Parathyroid adenoma (tissue), 2 donors: ENCODE measurements at regions not wholly inside any gene's neighbourhood (a gene's known extent, or its start where the extent isn't known, plus 50 kb on each side); places are given as distances from the start of the nearest gene placed in this dataset.

Experiments used
- H2AFZ ChIP-seq: fragments of 300-600 bp; sonication (generic); one replicate; pipeline ENCODE4 v1.7.0; 2017; ENCODE audit warnings: antibody characterized with exemption, mild to moderate bottlenecking
- H3K27ac ChIP-seq: fragments of 300-600 bp; sonication (generic); one replicate; pipeline ENCODE4 v1.7.0; 2017
- H3K27me3 ChIP-seq: fragments of 300-600 bp; sonication (generic); one replicate; pipeline ENCODE4 v1.7.0; 2017; ENCODE audit warnings: low read length; ENCODE audit not compliant: control insufficient read depth, insufficient read depth
- H3K36me3 ChIP-seq: fragments of 300-600 bp; sonication (generic); one replicate; pipeline ENCODE4 v1.7.0; 2017; ENCODE audit warnings: low read length; ENCODE audit not compliant: control insufficient read depth, insufficient read depth
- H3K4me1 ChIP-seq: fragments of 300-600 bp; sonication (generic); one replicate; pipeline ENCODE4 v1.7.0; 2017; ENCODE audit warnings: control low read depth
- H3K4me2 ChIP-seq: fragments of 300-600 bp; sonication (generic); one replicate; pipeline ENCODE4 v1.7.0; 2017; ENCODE audit warnings: low read length
- H3K4me3 ChIP-seq: fragments of 300-600 bp; sonication (generic); one replicate; pipeline ENCODE4 v1.7.0; 2017; ENCODE audit warnings: low read depth, low read length
- H3K79me2 ChIP-seq: fragments of 300-600 bp; sonication (generic); one replicate; pipeline ENCODE4 v1.7.0; 2017; ENCODE audit warnings: control low read depth
- H3K9ac ChIP-seq: fragments of 300-600 bp; sonication (generic); one replicate; pipeline ENCODE4 v1.7.0; 2017; ENCODE audit warnings: mild to moderate bottlenecking
- H3K9me3 ChIP-seq: fragments of 300-600 bp; sonication (generic); one replicate; pipeline ENCODE4 v1.7.0; 2017; ENCODE audit warnings: low read length; ENCODE audit not compliant: control insufficient read depth
- CTCF ChIP-seq: fragments of 300-600 bp; sonication (generic); IDR thresholded peaks from one replicate; pipeline ENCODE4 v1.7.0; 2017; ENCODE audit warnings: antibody characterized with exemption, mild to moderate bottlenecking
- donor health status: primary hyperparathyroidism.

- no peak overlapping the region for H3K4me3 ChIP-seq
- no peak for TF ChIP-seq CTCF
- H3K9me3 ChIP-seq: no peaks in the 10 kb centered on the region
- no peaks in the 10 kb centered on the region for H3K4me1 ChIP-seq
- H3K27me3 ChIP-seq: no peaks in the 10 kb centered on the region
- H3K9ac ChIP-seq: no peak overlapping the region
- no peak overlapping the region for H2AFZ ChIP-seq
- H3K27ac ChIP-seq: no peak overlapping the region
- no peaks in the 10 kb centered on the region for H3K36me3 ChIP-seq
- no peaks in the 10 kb centered on the region for H3K79me2 ChIP-seq
- H3K4me2 ChIP-seq: no peak overlapping the region
These were observed 183.4 kb downstream of the AKR1D1 start for GRCh38 chr7:138259675-138260074.

- H3K27me3 ChIP-seq: no peaks in the 10 kb centered on the region
- no peaks in the 10 kb centered on the region for H3K79me2 ChIP-seq
- H3K27ac ChIP-seq: no peak overlapping the region
- H3K36me3 ChIP-seq: no peaks in the 10 kb centered on the region
- no peaks in the 10 kb centered on the region for H3K4me1 ChIP-seq
- H3K9me3 ChIP-seq: no peaks in the 10 kb centered on the region
- H2AFZ ChIP-seq: no peak overlapping the region
- no peak overlapping the region for H3K9ac ChIP-seq
- TF ChIP-seq CTCF: no peak
- no peak overlapping the region for H3K4me3 ChIP-seq
- no peak overlapping the region for H3K4me2 ChIP-seq
These were observed 191.7 kb downstream of the AKR1D1 start for GRCh38 chr7:138267934-138268333.

GRCh38 chr7:138276891-138277290 lies 183.2 kb upstream of the TRIM24 start:
- H3K27me3 ChIP-seq: no peaks in the 10 kb centered on the region
- no peaks in the 10 kb centered on the region for H3K4me1 ChIP-seq
- no peaks in the 10 kb centered on the region for H3K79me2 ChIP-seq
- no peak overlapping the region for H2AFZ ChIP-seq
- no peak overlapping the region for H3K4me3 ChIP-seq
- no peak overlapping the region for H3K4me2 ChIP-seq
- H3K9me3 ChIP-seq: no peaks in the 10 kb centered on the region
- no peak overlapping the region for H3K27ac ChIP-seq
- H3K9ac ChIP-seq: no peak overlapping the region
- no peaks in the 10 kb centered on the region for H3K36me3 ChIP-seq
- no peak for TF ChIP-seq CTCF

GRCh38 chr7:138278601-138279000 lies 181.5 kb upstream of the TRIM24 start:
- Histone ChIP-seq H3K9me3 (no peaks in the 10 kb centered on the region), H3K4me2 (no peak overlapping the region), H3K79me2 (no peaks in the 10 kb centered on the region), H3K36me3 (no peaks in the 10 kb centered on the region), H3K4me1 (no peaks in the 10 kb centered on the region), H3K9ac (no peak overlapping the region), H3K27me3 (no peaks in the 10 kb centered on the region), H3K27ac (no peak overlapping the region), H2AFZ (no peak overlapping the region), H3K4me3 (no peak overlapping the region)
- no peak for TF ChIP-seq CTCF

- Histone ChIP-seq H3K4me1 (no peaks in the 10 kb centered on the region), H3K27ac (no peak overlapping the region), H2AFZ (no peak overlapping the region), H3K9me3 (no peaks in the 10 kb centered on the region), H3K9ac (no peak overlapping the region), H3K27me3 (no peaks in the 10 kb centered on the region), H3K4me3 (no peak overlapping the region), H3K36me3 (no peaks in the 10 kb centered on the region), H3K79me2 (no peaks in the 10 kb centered on the region), H3K4me2 (no peak overlapping the region)
- TF ChIP-seq CTCF: no peak
These were observed 177.1 kb upstream of the TRIM24 start for GRCh38 chr7:138282997-138283396.
